Esophagus muscularis mucosa (tissue), 4 donors: ENCODE measurements at regions not wholly inside any gene's neighbourhood (a gene's known extent, or its start where the extent isn't known, plus 50 kb on each side); places are given as distances from the start of the nearest gene placed in this dataset.

Experiments
- DNase-seq: peaks from one replicate; pipeline ENCODE4 v3.0.0-alpha.2; 2017; ENCODE audit errors: extremely low spot score
- H3K27ac ChIP-seq, 4 donors: fragments of 200-600 bp; sonication (generic); replicated peaks in 1 of 4; 1 replicate in 3 of 4; 2 replicates in 1 of 4; pipeline ENCODE4 v1.5.1; 2016 to 2019; ENCODE audit warnings: mild to moderate bottlenecking in 1 of 4
- H3K27me3 ChIP-seq, 4 donors: fragments of 200-600 bp; sonication (generic); one replicate each; pipeline versions ENCODE4 v1.5.1 to v1.6.0; 2016 to 2019
- H3K36me3 ChIP-seq, 4 donors: fragments of 200-600 bp; sonication (generic); one replicate each; pipeline ENCODE4 v1.5.1; 2016 to 2019
- H3K4me1 ChIP-seq, 4 donors: fragments of 200-600 bp; sonication (generic); one replicate each; pipeline ENCODE4 v1.5.1; 2016 to 2019
- H3K4me3 ChIP-seq, 4 donors: fragments of 200-600 bp; sonication (generic); 1 replicate in 2 of 4; 2 replicates in 2 of 4; pipeline ENCODE4 v1.5.1; 2016 to 2019; ENCODE audit warnings: mild to moderate bottlenecking in 4 of 4, moderate library complexity in 1 of 4
- H3K9me3 ChIP-seq, 4 donors: fragments of 200-600 bp; sonication (generic); 1 replicate in 3 of 4; 2 replicates in 1 of 4; pipeline ENCODE4 v1.5.1; 2016 to 2019
- CTCF ChIP-seq, 3 experiments: fragments of 200-600 bp in 2 of 3; fragments of 450-650 bp in 1 of 3; sonication (generic) in 2 of 3; IDR thresholded peaks; one replicate each; pipeline ENCODE4 v1.5.1; 2017 to 2019; ENCODE audit warnings: antibody characterized with exemption in 3 of 3, mild to moderate bottlenecking in 2 of 3, moderate library complexity in 1 of 3
- EP300 ChIP-seq: sonication (generic); formaldehyde crosslinking; IDR thresholded peaks from one replicate; pipeline ENCODE4 v1.6.1; 2017; ENCODE audit warnings: antibody characterized with exemption
- POLR2A ChIP-seq: fragments of 450-650 bp; IDR thresholded peaks from one replicate; pipeline ENCODE4 v1.6.1; 2017; ENCODE audit warnings: antibody characterized with exemption, moderate library complexity, mild to moderate bottlenecking, low read depth
- POLR2AphosphoS5 ChIP-seq, 2 donors: sonication (generic); formaldehyde crosslinking; IDR thresholded peaks; one replicate each; pipeline ENCODE4 v1.6.1; 2017; ENCODE audit warnings: antibody characterized with exemption in 2 of 2
- WGBS: methylation state at CpG from one replicate; pipeline ENCODE4 v1.1.5; 2018; 5-methylcytosine and 5-hydroxymethylcytosine counted together
- intact Hi-C: fragments of 100-400 bp; cut with DNase I; formaldehyde crosslinking; loops from one replicate; pipeline ENCODE4 v1.15.1; 2023

- intact Hi-C loops, result no loop called here
- no peaks in the 10 kb centered on the region for H3K9me3 ChIP-seq
- H3K36me3 ChIP-seq, result no peaks in the 10 kb centered on the region
- no peak overlapping the region for H3K27ac ChIP-seq
- 100% methylated on average over 1 of the region's 4 CpGs for WGBS
- no peaks in the 10 kb centered on the region for H3K27me3 ChIP-seq
- no peak for DNase-seq
- no peaks in the 10 kb centered on the region for H3K4me1 ChIP-seq
- no peak overlapping the region for H3K4me3 ChIP-seq
- TF ChIP-seq POLR2AphosphoS5 (IDR thresholded peaks at IDR 0.05) (no peak), EP300 (no peak), POLR2A (no peak), CTCF (IDR thresholded peaks at IDR 0.05) (no peak)
Observed at GRCh38 chr2:65532937-65533336, 100.5 kb upstream of the SPRED2 start.

GRCh38 chr2:65532326-65532725, 99.9 kb upstream of the SPRED2 start:
- H3K4me1 ChIP-seq, result no peaks in the 10 kb centered on the region
- no peaks in the 10 kb centered on the region for H3K27me3 ChIP-seq
- no peak for TF ChIP-seq POLR2A
- no peak for TF ChIP-seq EP300
- no peak for TF ChIP-seq CTCF (IDR thresholded peaks at IDR 0.05)
- TF ChIP-seq POLR2AphosphoS5 (IDR thresholded peaks at IDR 0.05), result no peak
- no peak overlapping the region for H3K27ac ChIP-seq
- intact Hi-C loops, result no loop called here
- H3K9me3 ChIP-seq, result no peaks in the 10 kb centered on the region
- DNase-seq, result no peak
- no peak overlapping the region for H3K4me3 ChIP-seq
- 94% methylated on average over 3 of the region's 3 CpGs for WGBS
- H3K36me3 ChIP-seq, result no peaks in the 10 kb centered on the region

GRCh38 chr2:65530547-65531320, 98.3 kb upstream of the SPRED2 start:
- Histone ChIP-seq H3K36me3 (no peaks in the 10 kb centered on the region), H3K27ac (no peak overlapping the region), H3K4me3 (no peak overlapping the region), H3K27me3 (no peaks in the 10 kb centered on the region), H3K9me3 (no peaks in the 10 kb centered on the region), H3K4me1 (no peaks in the 10 kb centered on the region)
- TF ChIP-seq CTCF (IDR thresholded peaks at IDR 0.05) (no peak), EP300 (no peak), POLR2AphosphoS5 (IDR thresholded peaks at IDR 0.05) (no peak), POLR2A (no peak)
- intact Hi-C loops, result no loop called here
- no peak for DNase-seq
- WGBS, result 96% methylated on average over 5 of the region's 5 CpGs

- Histone ChIP-seq H3K4me1 (no peaks in the 10 kb centered on the region), H3K27me3 (no peaks in the 10 kb centered on the region), H3K27ac (no peak overlapping the region), H3K36me3 (no peaks in the 10 kb centered on the region), H3K4me3 (no peak overlapping the region), H3K9me3 (no peaks in the 10 kb centered on the region)
- 83% methylated on average over 5 of the region's 5 CpGs for WGBS
- no peak for TF ChIP-seq EP300
- TF ChIP-seq POLR2AphosphoS5 (IDR thresholded peaks at IDR 0.05), result no peak
- no peak for TF ChIP-seq POLR2A
- no peak for TF ChIP-seq CTCF (IDR thresholded peaks at IDR 0.05)
- no peak for DNase-seq
- intact Hi-C loops, result no loop called here
Observed at GRCh38 chr2:65529419-65529818, 97.0 kb upstream of the SPRED2 start.

GRCh38 chr2:65528241-65528574, 95.8 kb upstream of the SPRED2 start:
- TF ChIP-seq POLR2A (no peak), POLR2AphosphoS5 (IDR thresholded peaks at IDR 0.05) (no peak), EP300 (no peak), CTCF (IDR thresholded peaks at IDR 0.05) (no peak)
- DNase-seq, result no peak
- no peak overlapping the region for H3K4me3 ChIP-seq
- H3K4me1 ChIP-seq, result no peaks in the 10 kb centered on the region
- no peaks in the 10 kb centered on the region for H3K9me3 ChIP-seq
- no peaks in the 10 kb centered on the region for H3K27me3 ChIP-seq
- intact Hi-C loops, result no loop called here
- WGBS, result 90% methylated on average over 1 of the region's 1 CpG
- H3K36me3 ChIP-seq, result no peaks in the 10 kb centered on the region
- H3K27ac ChIP-seq, result no peak overlapping the region
